Activated CD8-positive, alpha-beta T cell treated with anti-CD3 and anti-CD28 coated beads for 36 hours (primary cell): ENCODE measurements at regions not wholly inside any gene's neighbourhood (a gene's known extent, or its start where the extent isn't known, plus 50 kb on each side); places are given as distances from the start of the nearest gene placed in this dataset.

Source experiments
- ATAC-seq: fragments of 200-7000 bp; cut with Tn5 transposase; one replicate; pipeline ENCODE4 v1.10.0; 2021; ENCODE audit warnings: mild to moderate bottlenecking, moderate library complexity
- CTCF ChIA-PET: fragments of 350-600 bp; sonication (Branson Sonifier 250); formaldehyde crosslinking; loops from one replicate; lab custom pipeline; 2021; ENCODE audit warnings: antibody characterized with exemption; lab: Charles Lee
- POLR2A ChIA-PET: fragments of 350-600 bp; sonication (Branson Sonifier 250); formaldehyde crosslinking; loops from one replicate; lab custom pipeline; 2021; ENCODE audit warnings: antibody characterized with exemption; lab: Charles Lee
- DNase-seq: peaks from one replicate; pipeline ENCODE4 v3.0.0-alpha.2; 2020
- H3K27ac Mint-ChIP-seq: one replicate; pipeline ENCODE4 v1.8.0; 2021; ENCODE audit warnings: mild to moderate bottlenecking, mixed read lengths
- H3K27me3 Mint-ChIP-seq: one replicate; pipeline ENCODE4 v1.8.0; 2021; ENCODE audit warnings: mixed read lengths
- H3K36me3 Mint-ChIP-seq: one replicate; pipeline ENCODE4 v1.8.0; 2021; ENCODE audit warnings: low read depth, mixed read lengths
- H3K4me1 Mint-ChIP-seq: one replicate; pipeline ENCODE4 v1.8.0; 2021; ENCODE audit warnings: low read depth, mixed read lengths
- H3K4me3 Mint-ChIP-seq: one replicate; pipeline ENCODE4 v1.8.0; 2021; ENCODE audit warnings: mild to moderate bottlenecking, moderate library complexity, mixed read lengths
- H3K9me3 Mint-ChIP-seq: one replicate; pipeline ENCODE4 v1.8.0; 2021; ENCODE audit warnings: mixed read lengths
- intact Hi-C: fragments of 100-400 bp; cut with micrococcal nuclease; formaldehyde crosslinking; loops from one replicate; pipeline ENCODE4 v1.10.0; 2022
- TF ChIP-seq, protein P1 (sequence below): fragments of 200-600 bp; IDR thresholded peaks from one replicate; pipeline ENCODE4 v1.8.0; 2022; ENCODE audit warnings: antibody characterized with exemption, mild to moderate bottlenecking

DNA sequence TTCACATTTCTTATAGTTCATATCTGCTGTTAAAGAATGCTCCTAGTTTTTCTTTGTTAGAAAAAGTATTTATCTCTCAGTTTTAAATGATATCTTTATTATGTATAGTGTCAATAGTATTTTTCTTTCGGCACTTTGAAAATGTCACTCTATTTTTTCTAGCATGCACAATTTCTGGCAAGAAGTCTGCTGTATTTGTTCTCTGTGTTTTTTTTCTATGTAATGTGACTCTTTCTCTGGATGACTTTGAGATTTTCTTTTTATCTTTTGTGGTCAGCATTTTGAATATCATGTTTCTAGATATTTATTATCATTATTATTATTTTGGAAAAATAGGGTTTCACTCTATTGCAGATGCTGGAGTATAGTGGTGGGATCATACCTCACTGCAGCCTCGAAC lies 285.2 kb downstream of the PTGER3 start:
- ChIA-PET CTCF (no interaction called here), POLR2A (no interaction called here)
- Mint-ChIP-seq H3K4me1 (no peaks in the 10 kb centered on the region), H3K27ac (no peak overlapping the region), H3K4me3 (no peak overlapping the region), H3K27me3 (no peaks in the 10 kb centered on the region), H3K9me3 (no peaks in the 10 kb centered on the region), H3K36me3 (no peaks in the 10 kb centered on the region)
- no peak for ATAC-seq
- TF ChIP-seq, protein P1, sequence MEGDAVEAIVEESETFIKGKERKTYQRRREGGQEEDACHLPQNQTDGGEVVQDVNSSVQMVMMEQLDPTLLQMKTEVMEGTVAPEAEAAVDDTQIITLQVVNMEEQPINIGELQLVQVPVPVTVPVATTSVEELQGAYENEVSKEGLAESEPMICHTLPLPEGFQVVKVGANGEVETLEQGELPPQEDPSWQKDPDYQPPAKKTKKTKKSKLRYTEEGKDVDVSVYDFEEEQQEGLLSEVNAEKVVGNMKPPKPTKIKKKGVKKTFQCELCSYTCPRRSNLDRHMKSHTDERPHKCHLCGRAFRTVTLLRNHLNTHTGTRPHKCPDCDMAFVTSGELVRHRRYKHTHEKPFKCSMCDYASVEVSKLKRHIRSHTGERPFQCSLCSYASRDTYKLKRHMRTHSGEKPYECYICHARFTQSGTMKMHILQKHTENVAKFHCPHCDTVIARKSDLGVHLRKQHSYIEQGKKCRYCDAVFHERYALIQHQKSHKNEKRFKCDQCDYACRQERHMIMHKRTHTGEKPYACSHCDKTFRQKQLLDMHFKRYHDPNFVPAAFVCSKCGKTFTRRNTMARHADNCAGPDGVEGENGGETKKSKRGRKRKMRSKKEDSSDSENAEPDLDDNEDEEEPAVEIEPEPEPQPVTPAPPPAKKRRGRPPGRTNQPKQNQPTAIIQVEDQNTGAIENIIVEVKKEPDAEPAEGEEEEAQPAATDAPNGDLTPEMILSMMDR, result no peak
- DNase-seq, result no peak
- intact Hi-C loops, result no loop called here

DNA sequence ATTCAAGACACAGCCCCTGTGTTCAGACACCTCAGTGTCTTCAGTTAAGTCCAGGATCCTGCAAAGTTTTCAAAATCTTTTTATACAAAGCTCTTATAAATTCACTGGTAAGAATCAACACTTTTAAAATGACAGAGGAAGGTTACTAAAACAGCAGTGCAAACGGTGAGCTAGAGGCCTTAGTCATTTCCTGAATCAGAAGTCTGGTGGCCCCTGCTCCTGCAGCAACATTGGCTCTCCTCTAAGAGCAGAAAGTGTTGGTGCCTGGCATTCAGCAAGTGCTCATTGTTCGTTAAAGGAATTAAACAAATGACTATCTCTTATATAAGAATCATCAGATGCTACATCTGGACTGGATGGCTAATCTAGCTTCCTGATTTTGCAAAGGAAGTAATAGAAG lies 282.9 kb downstream of the PTGER3 start:
- Mint-ChIP-seq H3K27me3 (no peaks in the 10 kb centered on the region), H3K9me3 (no peaks in the 10 kb centered on the region), H3K36me3 (no peaks in the 10 kb centered on the region), H3K27ac (no peak overlapping the region), H3K4me3 (no peak overlapping the region), H3K4me1 (no peaks in the 10 kb centered on the region)
- DNase-seq (no peak), ATAC-seq (no peak)
- ChIA-PET POLR2A (no interaction called here), CTCF (no interaction called here)
- intact Hi-C loops, result no loop called here
- TF ChIP-seq, protein P1, result no peak

DNA sequence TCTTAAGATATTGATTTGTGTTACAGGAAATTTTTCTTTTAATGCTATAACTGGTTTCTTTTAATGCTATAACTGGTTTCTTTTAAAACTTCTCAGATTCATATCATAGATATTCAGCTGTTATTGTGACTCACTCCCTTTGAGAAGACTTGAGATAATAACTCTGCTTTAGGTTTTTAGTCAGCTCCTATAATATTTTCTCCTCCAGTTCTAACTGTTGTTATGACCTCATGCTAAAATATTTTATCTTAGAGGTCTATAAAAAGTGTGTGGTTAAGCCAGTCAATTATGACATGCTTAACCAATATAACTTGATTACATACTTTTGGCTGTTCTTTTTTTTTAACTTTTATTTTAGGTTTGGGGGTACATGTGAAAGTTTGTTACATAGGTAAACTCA lies 280.2 kb downstream of the PTGER3 start:
- Mint-ChIP-seq H3K36me3 (no peaks in the 10 kb centered on the region), H3K4me3 (no peak overlapping the region), H3K27ac (no peak overlapping the region), H3K4me1 (no peaks in the 10 kb centered on the region), H3K27me3 (no peaks in the 10 kb centered on the region), H3K9me3 (peaks cover 13% of the 10 kb centered on the region)
- DNase-seq, result no peak
- ChIA-PET POLR2A (interaction anchor here (0.6 kb wide), 1 partner anchor 273 kb away, joined by 3 read pairs; no protein-coding TSS in a partner anchor), CTCF (no interaction called here)
- no peak for ATAC-seq
- intact Hi-C loops, result no loop called here
- TF ChIP-seq, protein P1, result no peak

DNA sequence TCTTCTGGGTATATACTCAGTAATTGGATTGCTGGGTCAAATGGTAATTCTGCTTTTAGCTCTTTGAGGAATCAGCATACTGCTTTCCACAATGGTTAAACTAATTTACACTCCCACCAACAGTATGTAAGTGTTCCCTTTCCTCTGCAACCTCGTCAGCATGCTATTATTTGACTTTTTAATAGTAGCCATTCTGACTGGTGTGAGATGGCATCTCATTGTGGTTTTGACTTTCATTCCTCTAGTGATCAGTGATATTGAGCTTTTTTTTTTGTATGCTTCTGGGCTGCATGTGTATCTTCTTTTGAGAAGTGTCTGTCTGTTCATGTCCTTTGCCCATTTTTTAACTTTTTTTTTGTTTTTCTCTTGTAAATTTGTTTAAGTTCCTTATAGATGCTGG lies 279.4 kb downstream of the PTGER3 start:
- Mint-ChIP-seq H3K27me3 (no peaks in the 10 kb centered on the region), H3K27ac (no peak overlapping the region), H3K4me3 (no peak overlapping the region), H3K9me3 (peaks cover 16% of the 10 kb centered on the region), H3K36me3 (no peaks in the 10 kb centered on the region), H3K4me1 (no peaks in the 10 kb centered on the region)
- ATAC-seq (no peak), DNase-seq (no peak)
- ChIA-PET CTCF (no interaction called here), POLR2A (interaction anchor here (0.6 kb wide), 1 partner anchor 272 kb away, joined by 3 read pairs; no protein-coding TSS in a partner anchor)
- intact Hi-C loops, result no loop called here
- TF ChIP-seq, protein P1, result no peak

DNA sequence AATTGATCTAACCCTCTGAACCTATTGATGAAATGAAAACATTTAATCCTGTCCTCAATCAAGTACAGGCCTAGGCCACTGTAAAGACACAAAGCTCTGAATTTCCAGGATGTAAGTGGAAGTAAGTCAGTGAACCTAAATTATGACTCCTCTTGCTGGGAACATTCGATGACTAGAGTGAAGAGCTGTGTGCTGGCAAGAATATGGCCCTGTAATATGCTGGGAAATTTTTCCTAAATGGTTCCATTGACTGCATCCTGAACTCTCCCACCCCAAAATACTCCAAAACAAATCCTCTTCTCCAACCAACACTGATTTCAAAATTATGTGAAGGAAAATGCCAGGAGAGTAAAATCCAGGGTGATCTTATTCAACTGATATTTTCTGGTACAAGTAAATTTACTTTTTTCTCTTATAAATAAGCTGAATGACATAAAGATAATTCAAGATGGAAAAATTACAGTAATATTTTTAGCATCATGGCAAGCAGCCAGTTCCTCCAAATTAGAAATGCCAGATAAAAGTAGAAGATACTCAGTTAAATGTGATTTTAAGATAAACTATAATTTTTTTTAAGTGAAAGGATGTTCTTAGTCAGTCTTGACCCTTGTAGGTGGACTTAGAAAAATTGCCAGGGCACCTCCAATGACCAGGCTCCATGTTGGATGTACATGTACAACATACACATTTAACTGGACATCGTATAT lies 269.4 kb downstream of the PTGER3 start:
- no peak for DNase-seq
- Mint-ChIP-seq H3K27ac (no peak overlapping the region), H3K4me1 (no peaks in the 10 kb centered on the region), H3K9me3 (no peaks in the 10 kb centered on the region), H3K27me3 (no peaks in the 10 kb centered on the region), H3K4me3 (no peak overlapping the region), H3K36me3 (no peaks in the 10 kb centered on the region)
- ATAC-seq, result no peak
- CTCF ChIA-PET, result interaction anchor here (1.3 kb wide), 1 partner anchor 93 kb away, joined by 4 read pairs; no protein-coding TSS in a partner anchor
- POLR2A ChIA-PET, result no interaction called here
- TF ChIP-seq, protein P1, result no peak
- intact Hi-C loops, result no loop called here
